K562 (cell line): ENCODE measurements at regions not wholly inside any gene's neighbourhood (a gene's known extent, or its start where the extent isn't known, plus 50 kb on each side); places are given as distances from the start of the nearest gene placed in this dataset.

Source experiments
- CEBPB ChIP-seq: fragments of 450-650 bp; IDR thresholded peaks from 2 replicates; pipeline ENCODE4 v1.6.1; 2016; ENCODE audit warnings: missing genetic modification characterization, missing compliant biosample characterization
- ELF1 ChIP-seq: fragments of 200-800 bp; sonication (Bioruptor generic); IDR thresholded peaks from 2 replicates; pipeline ENCODE4 v1.6.1; 2016; ENCODE audit warnings: missing genetic modification characterization, missing compliant biosample characterization
- HDAC3 ChIP-seq: fragments of 450-650 bp; IDR thresholded peaks from 2 replicates; pipeline ENCODE4 v1.6.1; 2018; ENCODE audit warnings: borderline replicate concordance, mild to moderate bottlenecking, moderate library complexity; ENCODE audit not compliant: partially characterized antibody
- ILK ChIP-seq: fragments of 450-650 bp; IDR thresholded peaks from 2 replicates; pipeline ENCODE4 v1.6.1; 2016; ENCODE audit warnings: missing genetic modification characterization, low read depth, mild to moderate bottlenecking, missing compliant biosample characterization, moderate library complexity, borderline replicate concordance
- IRF1 ChIP-seq: sonication (generic); formaldehyde crosslinking; IDR thresholded peaks from 2 replicates; pipeline ENCODE4 v1.8.0; 2022; ENCODE audit warnings: missing genetic modification reagents, mild to moderate bottlenecking, borderline replicate concordance
- MEF2D ChIP-seq: conservative IDR thresholded peaks from 2 replicates; pipeline ENCODE4 v1.6.1; 2016; ENCODE audit warnings: low read depth, missing genetic modification characterization, missing compliant biosample characterization
- MYBL2 ChIP-seq, 2 experiments: fragments of 450-650 bp in 1 of 2; sonication (generic) in 1 of 2; formaldehyde crosslinking in 1 of 2; IDR thresholded peaks; 2 replicates each; pipeline versions ENCODE4 v1.6.1 to v1.8.1; 2017 to 2022; ENCODE audit warnings: borderline replicate concordance in 1 of 2, inconsistent platforms in 1 of 2, low read depth in 1 of 2, mild to moderate bottlenecking in 1 of 2, missing genetic modification reagents in 1 of 2, moderate library complexity in 1 of 2
- ZFP91 ChIP-seq: sonication (generic); formaldehyde crosslinking; IDR thresholded peaks from 2 replicates; pipeline ENCODE4 v1.8.0; 2022; ENCODE audit warnings: mild to moderate bottlenecking, missing genetic modification reagents
- ZNF253 ChIP-seq: fragments of 250-450 bp; sonication (Bioruptor Pico); conservative IDR thresholded peaks from 2 replicates; pipeline ENCODE4 v1.6.1; 2021; ENCODE audit warnings: mild to moderate bottlenecking
- ZNF354B ChIP-seq: fragments of 250-450 bp; sonication (Bioruptor Pico); IDR thresholded peaks from 2 replicates; pipeline ENCODE4 v1.4.0; 2020
- ZNF395 ChIP-seq: fragments of 200-800 bp; sonication (Bioruptor generic); IDR thresholded peaks from 2 replicates; pipeline ENCODE4 v1.6.1; 2017; ENCODE audit warnings: missing genetic modification characterization, missing compliant biosample characterization
- ZNF445 ChIP-seq: fragments of 250-450 bp; sonication (Bioruptor Pico); IDR thresholded peaks from 2 replicates; pipeline ENCODE4 v1.4.0; 2020; ENCODE audit warnings: low read depth, mild to moderate bottlenecking, moderate library complexity

GRCh38 chr6:14464055-14464454, 346.5 kb downstream of the CD83 start (continued):
- no peak for TF ChIP-seq ZNF395 (CRISPR knock-in tag)
- TF ChIP-seq MYBL2 (IDR thresholded peaks at IDR 0.05; ENCODE audit: low read depth): no peak; the same call in 1 of the 2 replicates
- no peak for TF ChIP-seq MYBL2 (CRISPR knock-in tag; IDR thresholded peaks at IDR 0.05; ENCODE audit: borderline replicate concordance)
- no peak for TF ChIP-seq ZNF253 (CRISPR knock-in tag)
- no peak for TF ChIP-seq IRF1 (CRISPR knock-in tag)
- no peak for TF ChIP-seq ZNF445 (CRISPR knock-in tag)
- TF ChIP-seq ZFP91 (CRISPR knock-in tag): no peak
- 0 out of 2 replicates have a peak, but pooled peaks have one; percentile 49 for TF ChIP-seq MEF2D (tag)
- TF ChIP-seq ELF1 (tag): no peak
- no peak for TF ChIP-seq ZNF354B (CRISPR knock-in tag)
- peak; percentile 90 for TF ChIP-seq CEBPB
- TF ChIP-seq HDAC3: peak; percentile 25
- no peak for TF ChIP-seq ILK
